Activated CD4-positive, alpha-beta memory T cell treated with anti-CD3 and anti-CD28 coated beads for 36 hours (primary cell): ENCODE measurements at regions not wholly inside any gene's neighbourhood (a gene's known extent, or its start where the extent isn't known, plus 50 kb on each side); places are given as distances from the start of the nearest gene placed in this dataset.

Experiments used
- CTCF ChIA-PET: fragments of 350-600 bp; sonication (Branson Sonifier 250); formaldehyde crosslinking; loops from one replicate; lab custom pipeline; 2021; ENCODE audit warnings: antibody characterized with exemption, inconsistent platforms; lab: Charles Lee
- POLR2A ChIA-PET: fragments of 350-600 bp; sonication (Branson Sonifier 250); formaldehyde crosslinking; loops from one replicate; lab custom pipeline; 2021; ENCODE audit warnings: antibody characterized with exemption; lab: Charles Lee
- DNase-seq: peaks from one replicate; pipeline ENCODE4 v3.0.0-alpha.2; 2020
- H3K27ac Mint-ChIP-seq: one replicate; pipeline ENCODE4 v1.8.0; 2021; ENCODE audit warnings: mixed read lengths
- H3K27me3 Mint-ChIP-seq: one replicate; pipeline ENCODE4 v1.8.0; 2021; ENCODE audit warnings: mixed read lengths
- H3K36me3 Mint-ChIP-seq: one replicate; pipeline ENCODE4 v1.8.0; 2021; ENCODE audit warnings: mixed read lengths
- H3K4me1 Mint-ChIP-seq: one replicate; pipeline ENCODE4 v1.8.0; 2021; ENCODE audit warnings: low read depth, mixed read lengths
- H3K4me3 Mint-ChIP-seq: one replicate; pipeline ENCODE4 v1.8.0; 2021; ENCODE audit warnings: mild to moderate bottlenecking, mixed read lengths
- H3K9me3 Mint-ChIP-seq: one replicate; pipeline ENCODE4 v1.8.0; 2021; ENCODE audit warnings: mixed read lengths
- intact Hi-C: fragments of 100-400 bp; cut with micrococcal nuclease; formaldehyde crosslinking; loops from one replicate; pipeline ENCODE4 v1.15.1; 2023

DNA sequence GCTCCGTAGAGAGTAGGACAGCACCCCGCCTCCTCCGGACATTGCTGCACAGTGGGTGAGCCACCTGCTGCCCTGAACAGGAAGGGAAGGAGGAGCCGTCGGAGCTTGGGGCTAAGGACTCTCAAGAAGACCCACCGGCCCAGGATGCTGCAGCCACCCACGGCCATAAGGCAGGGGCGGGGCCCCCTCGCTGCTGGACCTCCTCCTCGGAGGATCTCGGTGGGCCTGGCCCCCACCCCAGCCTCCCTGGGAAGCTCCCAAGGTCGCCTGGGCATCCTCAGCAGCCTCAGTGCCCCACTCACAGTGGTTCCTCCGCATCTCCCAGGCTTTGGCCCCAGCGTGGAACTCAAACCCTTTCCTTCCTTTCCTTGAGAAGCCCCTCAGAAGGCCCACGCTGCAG, 68.6 kb upstream of the DIO3 start:
- Mint-ChIP-seq H3K4me3 (no peak overlapping the region), H3K4me1 (no peaks in the 10 kb centered on the region), H3K27ac (no peak overlapping the region), H3K36me3 (no peaks in the 10 kb centered on the region), H3K27me3 (peaks cover 37% of the 10 kb centered on the region), H3K9me3 (peaks cover 2% of the 10 kb centered on the region)
- POLR2A ChIA-PET: no interaction called here
- intact Hi-C loops: no loop called here
- CTCF ChIA-PET: no interaction called here
- DNase-seq: no peak

DNA sequence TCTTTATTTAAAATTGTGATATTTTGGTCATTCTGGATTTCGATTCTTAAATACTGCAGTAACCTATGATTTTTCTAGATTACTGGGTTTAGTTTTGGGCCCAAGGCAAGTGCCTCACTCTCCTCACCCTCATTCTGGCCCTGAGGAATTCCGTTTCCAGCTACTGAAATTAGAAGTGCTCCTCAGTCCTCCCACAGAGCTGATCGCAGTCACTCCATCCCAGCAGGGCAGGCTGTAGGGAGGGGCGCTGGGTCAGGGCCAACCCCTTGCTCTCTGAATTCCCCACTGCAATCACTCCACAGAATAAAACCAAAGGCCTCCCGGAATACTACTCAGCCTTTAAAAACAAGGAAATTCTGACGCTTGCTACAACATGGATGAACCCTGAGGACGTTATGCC, 66.5 kb upstream of the DIO3 start:
- Mint-ChIP-seq H3K4me3 (no peak overlapping the region), H3K9me3 (peaks cover 2% of the 10 kb centered on the region), H3K36me3 (no peaks in the 10 kb centered on the region), H3K27ac (no peak overlapping the region), H3K4me1 (no peaks in the 10 kb centered on the region), H3K27me3 (peaks cover 24% of the 10 kb centered on the region)
- intact Hi-C loops: no loop called here
- no peak for DNase-seq
- ChIA-PET CTCF (no interaction called here), POLR2A (no interaction called here)

- no peak for DNase-seq
- Mint-ChIP-seq H3K27ac (no peak overlapping the region), H3K4me1 (no peaks in the 10 kb centered on the region), H3K4me3 (no peak overlapping the region), H3K36me3 (no peaks in the 10 kb centered on the region), H3K27me3 (peaks cover 21% of the 10 kb centered on the region), H3K9me3 (peaks cover 2% of the 10 kb centered on the region)
- POLR2A ChIA-PET: no interaction called here
- intact Hi-C loops: no loop called here
- CTCF ChIA-PET: no interaction called here
Observed at GRCh38 chr14:101495284-101495683, 66.0 kb upstream of the DIO3 start.

- Mint-ChIP-seq H3K4me3 (no peak overlapping the region), H3K9me3 (peaks cover 2% of the 10 kb centered on the region), H3K27ac (no peak overlapping the region), H3K4me1 (no peaks in the 10 kb centered on the region), H3K36me3 (no peaks in the 10 kb centered on the region), H3K27me3 (peaks cover 15% of the 10 kb centered on the region)
- DNase-seq: no peak
- ChIA-PET POLR2A (no interaction called here), CTCF (no interaction called here)
- intact Hi-C loops: no loop called here
Observed at GRCh38 chr14:101495827-101496775, 65.2 kb upstream of the DIO3 start.

- no peak overlapping the region for H3K27ac Mint-ChIP-seq
- intact Hi-C loops: no loop called here
- CTCF ChIA-PET: no interaction called here
Observed at GRCh38 chr14:101496776-101497683, 64.3 kb upstream of the DIO3 start.

DNA sequence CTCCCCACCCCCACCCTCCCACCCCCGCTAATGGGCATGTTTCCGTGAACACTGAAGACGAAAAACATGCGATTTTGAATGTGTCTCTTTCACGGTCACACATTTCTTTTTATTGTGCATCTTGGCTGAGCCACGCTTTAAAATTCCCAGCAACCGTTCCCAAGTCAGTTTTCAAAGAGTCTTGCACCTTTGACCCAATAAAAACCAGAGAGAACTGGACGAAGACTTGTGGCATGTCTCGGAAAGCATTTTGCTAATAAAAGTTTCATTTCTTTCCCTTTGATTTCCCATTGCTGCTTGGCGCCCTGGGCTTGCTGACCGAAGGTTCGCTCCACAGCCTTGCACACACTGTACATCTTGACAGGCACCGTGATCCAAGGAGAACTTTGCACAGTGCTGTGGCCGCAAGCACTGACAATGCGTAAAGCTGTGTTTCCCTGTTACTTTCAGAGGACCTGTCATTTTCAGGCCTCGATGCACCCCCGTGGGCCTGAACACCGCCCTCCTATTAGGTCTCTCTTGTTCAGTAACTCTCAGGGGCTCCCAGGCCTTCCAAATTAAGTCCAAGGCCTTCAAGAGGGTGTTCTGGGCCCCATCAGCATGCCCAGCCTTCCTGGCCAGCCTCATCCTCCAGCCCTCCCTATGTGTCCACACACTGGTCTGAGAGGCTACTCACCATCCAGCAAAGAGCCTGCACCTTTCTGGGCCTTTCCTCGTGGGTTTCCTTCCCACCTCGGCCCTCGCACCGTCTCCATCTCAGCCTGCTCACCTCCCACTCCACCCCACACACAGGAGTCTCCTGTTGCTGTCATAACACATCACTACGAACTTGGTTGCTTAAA, 63.4 kb upstream of the DIO3 start:
- Mint-ChIP-seq H3K9me3 (peaks cover 2% of the 10 kb centered on the region), H3K36me3 (no peaks in the 10 kb centered on the region), H3K27me3 (peaks cover 12% of the 10 kb centered on the region), H3K4me3 (no peak overlapping the region), H3K27ac (no peak overlapping the region), H3K4me1 (no peaks in the 10 kb centered on the region)
- intact Hi-C loops: no loop called here
- POLR2A ChIA-PET: no interaction called here
- CTCF ChIA-PET: no interaction called here
- no peak for DNase-seq

More at GRCh38 chr14:101496776-101497683, 64.3 kb upstream of the DIO3 start:
- H3K9me3 Mint-ChIP-seq: peaks cover 2% of the 10 kb centered on the region
- H3K27me3 Mint-ChIP-seq: peaks cover 12% of the 10 kb centered on the region
- H3K4me3 Mint-ChIP-seq: no peak overlapping the region
- POLR2A ChIA-PET: no interaction called here
- no peak for DNase-seq
- H3K36me3 Mint-ChIP-seq: no peaks in the 10 kb centered on the region
- no peaks in the 10 kb centered on the region for H3K4me1 Mint-ChIP-seq

DNA sequence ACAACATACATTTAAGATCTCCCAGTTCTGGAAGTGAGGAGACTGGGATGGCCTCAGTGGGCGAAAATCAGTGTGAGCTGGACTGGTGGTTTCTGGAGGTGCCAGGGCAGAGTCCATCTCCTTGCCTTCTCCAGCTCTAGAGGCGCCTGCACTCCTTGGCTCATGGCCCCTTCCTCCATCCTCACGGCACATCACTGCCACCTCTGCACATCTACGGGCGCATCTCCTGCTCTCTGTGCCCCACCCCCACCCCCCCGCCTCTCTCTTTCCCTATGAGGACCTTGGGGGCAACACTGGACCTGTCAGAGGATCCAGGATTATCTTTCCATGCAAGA, 62.8 kb upstream of the DIO3 start:
- Mint-ChIP-seq H3K36me3 (no peaks in the 10 kb centered on the region), H3K4me1 (no peaks in the 10 kb centered on the region), H3K27me3 (peaks cover 12% of the 10 kb centered on the region), H3K4me3 (no peak overlapping the region), H3K9me3 (peaks cover 2% of the 10 kb centered on the region), H3K27ac (no peak overlapping the region)
- CTCF ChIA-PET: no interaction called here
- no peak for DNase-seq
- POLR2A ChIA-PET: no interaction called here
- intact Hi-C loops: no loop called here

GRCh38 chr14:101499080-101499479, 62.2 kb upstream of the DIO3 start:
- no peak overlapping the region for H3K27ac Mint-ChIP-seq
- H3K4me1 Mint-ChIP-seq: no peaks in the 10 kb centered on the region
- CTCF ChIA-PET: no interaction called here
- no peaks in the 10 kb centered on the region for H3K36me3 Mint-ChIP-seq
- DNase-seq: no peak
- peaks cover 9% of the 10 kb centered on the region for H3K27me3 Mint-ChIP-seq
- H3K4me3 Mint-ChIP-seq: no peak overlapping the region
- H3K9me3 Mint-ChIP-seq: no peaks in the 10 kb centered on the region
- intact Hi-C loops: loop anchor here (1.0 kb wide), 1 partner anchor 14 kb away; no protein-coding TSS in a partner anchor
- POLR2A ChIA-PET: no interaction called here

GRCh38 chr14:101499513-101499912, 61.8 kb upstream of the DIO3 start:
- POLR2A ChIA-PET: no interaction called here
- Mint-ChIP-seq H3K27ac (no peak overlapping the region), H3K4me3 (no peak overlapping the region), H3K9me3 (no peaks in the 10 kb centered on the region), H3K27me3 (peaks cover 9% of the 10 kb centered on the region), H3K4me1 (no peaks in the 10 kb centered on the region), H3K36me3 (no peaks in the 10 kb centered on the region)
- CTCF ChIA-PET: no interaction called here
- no peak for DNase-seq
- intact Hi-C loops: loop anchor here (1.0 kb wide), 1 partner anchor 14 kb away; no protein-coding TSS in a partner anchor

DNA sequence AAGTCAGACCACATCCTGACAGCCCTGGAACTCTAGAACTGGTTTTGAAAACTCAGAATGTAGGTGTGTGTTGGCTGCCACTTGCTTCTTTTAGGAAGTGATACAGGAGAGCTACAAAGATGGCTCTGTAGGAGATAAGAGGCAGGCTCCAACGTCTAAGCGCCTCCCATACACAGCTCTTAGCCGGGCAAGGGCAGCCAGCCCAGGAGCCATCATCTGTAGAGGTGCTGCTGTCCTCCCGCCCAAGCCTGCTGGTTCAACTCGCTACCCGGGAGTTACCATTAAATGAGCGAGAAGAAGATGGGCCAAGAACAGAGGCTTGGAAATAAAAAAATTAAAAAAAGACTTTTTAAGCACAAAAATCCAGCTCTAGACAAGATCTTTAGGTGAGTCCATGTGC, 61.2 kb upstream of the DIO3 start:
- no peak overlapping the region for H3K27ac Mint-ChIP-seq
- H3K36me3 Mint-ChIP-seq: no peaks in the 10 kb centered on the region
- no peak for DNase-seq
- no peaks in the 10 kb centered on the region for H3K4me1 Mint-ChIP-seq
- POLR2A ChIA-PET: no interaction called here
- CTCF ChIA-PET: no interaction called here
- peaks cover 9% of the 10 kb centered on the region for H3K27me3 Mint-ChIP-seq
- intact Hi-C loops: no loop called here
- H3K9me3 Mint-ChIP-seq: no peaks in the 10 kb centered on the region
- H3K4me3 Mint-ChIP-seq: no peak overlapping the region

DNA sequence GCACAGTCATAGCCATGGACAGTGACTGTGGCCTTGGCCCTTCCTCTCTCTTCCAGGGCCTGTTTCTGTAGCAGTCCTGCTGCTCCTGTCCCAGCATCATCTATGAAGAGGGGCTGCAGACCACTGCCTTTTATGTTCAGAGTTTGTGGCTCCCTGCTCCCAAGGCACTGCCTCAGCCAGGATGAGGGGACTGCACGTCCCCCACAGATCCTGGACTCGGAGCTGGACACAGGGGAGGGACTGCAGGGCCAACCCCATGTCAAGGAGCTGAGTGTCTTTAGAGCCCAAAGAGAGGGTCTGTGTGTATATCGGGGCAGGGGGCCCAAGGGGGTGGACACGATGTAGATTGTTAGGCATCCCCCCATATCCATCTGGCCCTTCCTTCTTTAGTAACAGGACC, 60.6 kb upstream of the DIO3 start:
- ChIA-PET POLR2A (no interaction called here), CTCF (no interaction called here)
- Mint-ChIP-seq H3K36me3 (no peaks in the 10 kb centered on the region), H3K4me1 (no peaks in the 10 kb centered on the region), H3K9me3 (no peaks in the 10 kb centered on the region), H3K27me3 (peaks cover 9% of the 10 kb centered on the region), H3K4me3 (no peak overlapping the region), H3K27ac (no peak overlapping the region)
- DNase-seq: no peak
- intact Hi-C loops: no loop called here

DNA sequence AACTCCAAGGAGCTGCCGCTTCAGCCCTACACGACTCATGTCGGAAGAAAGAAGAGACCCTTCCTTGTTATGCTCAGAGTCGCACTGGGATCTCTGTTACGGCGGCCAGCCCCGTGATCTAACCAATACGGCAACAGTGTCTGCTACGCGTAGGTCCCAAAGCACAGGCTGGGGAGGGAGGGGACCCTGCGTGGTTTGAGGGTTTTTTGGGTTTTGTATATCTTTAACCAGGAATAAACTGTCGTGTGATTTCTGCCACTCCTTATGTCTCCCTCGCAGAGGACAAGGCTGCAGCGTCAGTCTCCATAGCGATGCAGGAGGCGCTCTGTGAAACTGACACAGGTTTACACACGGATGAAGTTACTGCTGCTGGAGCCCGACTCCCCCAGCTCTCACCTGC, 60.0 kb upstream of the DIO3 start:
- Mint-ChIP-seq H3K36me3 (no peaks in the 10 kb centered on the region), H3K4me1 (no peaks in the 10 kb centered on the region), H3K27ac (no peak overlapping the region), H3K4me3 (no peak overlapping the region), H3K9me3 (no peaks in the 10 kb centered on the region), H3K27me3 (peaks cover 9% of the 10 kb centered on the region)
- no peak for DNase-seq
- CTCF ChIA-PET: no interaction called here
- intact Hi-C loops: no loop called here
- POLR2A ChIA-PET: no interaction called here
